Posterior vena cava (tissue), 2 donors: ENCODE measurements at regions not wholly inside any gene's neighbourhood (a gene's known extent, or its start where the extent isn't known, plus 50 kb on each side); places are given as distances from the start of the nearest gene placed in this dataset.

ENCODE experiments used
- DNase-seq: peaks from one replicate; pipeline ENCODE4 v3.0.0-alpha.2; 2020; ENCODE audit warnings: low spot score
- intact Hi-C, 2 donors: fragments of 100-400 bp; cut with DNase I; formaldehyde crosslinking; loops; one replicate each; pipeline versions ENCODE4 v1.14.1 to v1.14.2; 2022 to 2023
- donor health status: DM: yes; HTN: yes; CAD: no.
- donor health status: DM: yes; HTN: yes; CAD: no.

DNA sequence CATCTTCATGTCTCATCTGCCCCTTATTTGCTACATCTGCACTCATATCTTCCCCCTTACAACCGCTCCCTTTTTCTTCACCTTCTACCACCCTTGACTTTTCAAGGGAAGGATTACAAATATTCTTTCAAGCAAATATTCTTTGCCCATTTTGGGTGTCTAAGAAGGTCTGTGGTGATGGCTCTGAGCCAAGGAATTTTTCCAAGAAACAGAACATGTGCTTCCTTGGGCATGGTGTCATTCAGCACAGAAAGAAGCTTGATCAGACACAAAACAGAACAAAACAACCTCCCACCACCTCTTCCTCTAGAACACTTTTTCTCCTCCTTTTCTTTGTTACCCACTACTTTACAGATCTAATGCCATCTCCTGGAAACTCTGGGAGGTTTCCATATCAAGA, 313.7 kb downstream of the SATB2 start:
- DNase-seq: no peak
- intact Hi-C loops: no loop called here

- DNase-seq: no peak
- intact Hi-C loops: no loop called here
Observed at GRCh38 chr2:199136681-199137080, 321.1 kb downstream of the SATB2 start.

DNA sequence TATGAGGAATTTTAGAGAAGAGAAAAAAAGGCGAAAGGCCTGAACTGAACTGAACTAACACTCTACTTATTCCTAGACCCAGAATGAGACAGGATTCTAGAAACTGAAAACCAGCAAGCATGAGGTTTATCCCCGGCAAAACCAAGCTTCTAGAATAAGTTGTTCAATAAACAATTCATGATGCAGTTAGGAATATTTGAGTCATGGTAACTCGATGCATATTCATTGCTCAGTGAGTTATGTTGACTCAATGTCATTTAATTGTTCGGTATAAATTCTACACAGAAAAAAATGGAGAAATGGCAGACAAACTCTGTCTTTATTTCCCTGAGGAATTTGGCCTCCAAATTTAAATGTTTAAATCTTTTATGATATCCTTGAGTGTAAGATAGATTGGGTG, 321.5 kb downstream of the SATB2 start:
- intact Hi-C loops: no loop called here
- no peak for DNase-seq

DNA sequence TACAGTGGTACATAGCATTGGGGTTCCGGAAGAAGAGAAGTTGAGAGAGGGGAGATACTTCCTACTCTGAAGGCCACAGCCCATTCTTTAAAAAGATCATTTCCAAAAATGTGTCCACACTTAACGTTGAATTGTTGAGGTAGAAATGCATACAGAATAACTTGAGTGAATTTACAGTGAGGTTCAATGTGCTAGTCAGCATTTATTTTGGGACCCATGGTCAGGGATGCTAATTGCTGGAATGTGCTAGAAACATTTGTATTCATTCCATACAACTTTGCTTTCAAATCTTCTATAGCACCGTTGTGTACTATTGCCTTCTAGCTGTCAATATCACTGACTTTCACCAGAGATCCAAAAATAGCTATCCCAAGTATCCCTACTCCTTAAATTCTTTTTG, 325.9 kb downstream of the SATB2 start:
- intact Hi-C loops: no loop called here
- DNase-seq: no peak

GRCh38 chr2:199131136-199131655, 326.5 kb downstream of the SATB2 start:
- no peak for DNase-seq
- intact Hi-C loops: no loop called here

DNA sequence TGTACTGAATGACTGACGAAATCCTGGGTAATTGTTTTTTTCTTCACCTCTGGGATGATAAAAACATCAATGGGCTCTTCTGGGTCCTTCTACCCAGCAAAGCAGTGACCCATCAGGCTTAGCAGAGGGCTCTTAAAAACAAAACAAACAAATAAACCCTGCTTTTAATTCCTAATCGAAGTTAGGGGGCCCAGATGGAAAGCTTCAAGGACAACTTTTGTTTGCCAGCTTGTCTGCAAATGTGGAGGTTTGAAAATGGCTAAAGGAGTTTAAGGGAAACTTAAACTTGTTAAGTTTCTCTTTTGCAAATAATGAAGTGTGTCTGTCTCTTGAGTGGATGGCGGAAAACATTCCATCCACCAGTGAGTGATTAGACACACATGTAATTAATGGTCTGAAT, 327.2 kb downstream of the SATB2 start:
- intact Hi-C loops: no loop called here
- DNase-seq: no peak

- DNase-seq: no peak
- intact Hi-C loops: no loop called here
Observed at GRCh38 chr2:199128476-199129229, 329.1 kb downstream of the SATB2 start.

DNA sequence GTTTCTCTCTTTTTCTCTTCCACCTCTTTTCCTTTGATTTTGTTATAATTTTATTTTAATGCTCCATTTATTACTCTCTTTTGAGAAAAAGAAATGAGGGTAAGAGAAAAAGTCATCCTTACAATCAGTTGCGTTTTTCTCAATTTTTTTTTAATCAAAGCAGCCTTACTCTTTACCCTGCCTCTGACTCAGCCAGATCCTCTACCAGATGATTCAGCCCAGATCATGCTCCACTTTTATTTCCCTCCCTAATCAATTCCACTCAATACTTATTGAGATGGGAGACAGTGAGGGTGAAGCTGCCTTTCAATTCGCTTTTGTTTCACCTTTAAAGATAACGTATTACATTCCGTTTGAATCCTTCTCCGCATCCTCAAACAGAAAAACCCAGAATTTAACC, 337.9 kb downstream of the SATB2 start:
- DNase-seq: no peak
- intact Hi-C loops: no loop called here

GRCh38 chr2:199118673-199119112, 339.0 kb downstream of the SATB2 start:
- intact Hi-C loops: no loop called here
- no peak for DNase-seq

- intact Hi-C loops: no loop called here
- DNase-seq: no peak
Observed at GRCh38 chr2:199115169-199115568, 342.6 kb downstream of the SATB2 start.

- intact Hi-C loops: no loop called here
- DNase-seq: no peak
Observed at GRCh38 chr2:199113111-199113510, 344.6 kb downstream of the SATB2 start.

- intact Hi-C loops: no loop called here
- DNase-seq: no peak
Observed at GRCh38 chr2:199111458-199111857, 346.3 kb downstream of the SATB2 start.

DNA sequence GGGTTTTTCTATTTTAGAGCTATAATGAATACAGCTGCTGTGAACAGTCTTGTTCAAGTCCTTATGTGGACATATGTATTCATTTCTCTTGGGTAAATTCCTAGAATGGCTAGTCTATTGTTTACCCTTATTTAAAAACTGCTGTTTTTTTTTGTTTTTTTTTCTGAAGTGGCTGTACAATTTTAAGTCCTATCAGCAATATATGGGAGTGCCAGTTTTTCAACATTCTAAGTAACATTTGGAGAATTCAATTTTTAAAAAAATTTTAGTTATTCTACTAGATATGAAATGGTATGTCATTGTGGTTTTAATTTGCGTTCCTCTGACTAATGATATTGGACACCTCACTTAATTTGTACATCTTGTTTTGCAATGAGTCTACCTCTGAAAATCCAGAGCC, 349.7 kb downstream of the SATB2 start:
- DNase-seq: no peak
- intact Hi-C loops: no loop called here

- intact Hi-C loops: no loop called here
- DNase-seq: no peak
Observed at GRCh38 chr2:199105826-199106225, 351.9 kb downstream of the SATB2 start.

DNA sequence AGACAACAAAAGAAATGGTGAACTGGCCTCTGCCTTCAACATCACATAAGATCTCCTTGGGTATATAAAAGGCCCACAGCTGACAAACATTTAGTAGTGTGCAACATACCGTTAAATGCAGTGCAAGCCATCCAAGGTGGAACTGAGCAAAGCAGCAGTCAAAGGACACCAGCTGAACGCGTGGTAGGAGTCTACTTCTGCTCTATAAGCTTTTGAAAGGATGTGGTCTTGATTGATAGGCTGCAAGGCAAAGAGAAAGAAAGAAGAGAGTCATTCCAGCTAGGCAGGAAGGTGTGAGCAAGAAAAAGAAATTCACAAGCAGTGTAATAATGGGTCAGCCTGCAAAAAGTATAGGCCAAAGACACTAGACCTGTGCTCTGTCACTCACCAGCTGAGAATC, 356.3 kb downstream of the SATB2 start:
- no peak for DNase-seq
- intact Hi-C loops: no loop called here

GRCh38 chr2:199100326-199101110, 357.2 kb downstream of the SATB2 start:
- DNase-seq: no peak
- intact Hi-C loops: no loop called here

- intact Hi-C loops: no loop called here
- DNase-seq: peak; percentile 50
Observed at GRCh38 chr2:199092419-199092818, 365.3 kb downstream of the SATB2 start.

DNA sequence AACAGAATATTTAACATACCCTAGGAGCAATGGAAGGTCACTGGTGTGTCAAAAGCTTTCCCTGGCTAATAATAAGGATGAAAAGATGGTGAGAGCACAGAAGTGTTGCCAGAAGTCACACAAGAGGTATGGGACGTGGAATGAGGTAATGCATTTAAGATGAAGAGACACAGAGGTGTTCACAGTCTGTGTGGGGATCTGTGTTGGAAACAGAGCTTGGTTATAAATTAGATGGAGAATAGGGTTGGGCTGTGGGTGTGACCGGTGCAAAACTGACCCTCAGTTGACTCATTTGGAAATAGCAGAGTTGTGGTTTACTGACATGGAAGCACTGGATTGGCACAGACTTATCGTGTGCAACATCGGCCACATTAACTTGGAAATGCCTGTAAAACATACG, 372.5 kb downstream of the SATB2 start:
- intact Hi-C loops: no loop called here
- no peak for DNase-seq

DNA sequence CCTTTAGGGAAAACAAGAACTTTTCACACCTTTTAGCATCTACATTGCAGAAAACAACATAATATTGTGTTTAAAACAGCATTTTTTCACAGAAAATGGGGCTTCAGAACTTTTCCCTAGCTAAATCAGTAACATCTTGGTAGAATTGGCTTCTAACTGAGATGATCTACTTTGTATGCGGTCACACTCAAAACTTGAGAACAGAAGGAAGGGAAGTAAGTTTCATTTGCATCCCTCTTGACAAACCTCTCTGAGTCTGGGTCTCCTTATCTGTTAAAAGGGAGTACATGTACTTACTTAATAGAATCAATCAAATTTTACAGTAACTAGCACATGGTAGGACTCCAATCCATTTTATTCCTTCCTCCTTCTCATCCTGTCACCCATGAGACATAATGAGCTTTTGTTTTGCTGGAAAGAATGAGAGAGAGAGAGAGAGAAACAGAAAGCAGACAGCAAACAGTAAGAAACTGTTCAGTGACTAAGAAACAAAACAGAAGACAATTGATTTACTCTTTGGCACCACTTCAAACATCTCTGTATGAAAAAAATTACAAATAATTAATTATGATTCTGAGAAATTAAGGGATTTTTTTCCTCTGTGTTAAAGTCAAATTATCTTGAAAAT, 387.3 kb downstream of the SATB2 start:
- intact Hi-C loops: no loop called here
- DNase-seq: no peak

GRCh38 chr2:199064201-199064600, 393.5 kb downstream of the SATB2 start:
- no peak for DNase-seq
- intact Hi-C loops: no loop called here
